ENCODE measurements at regions not wholly inside any gene's neighbourhood (a gene's known extent, or its start where the extent isn't known, plus 50 kb on each side); places are given as distances from the start of the nearest gene placed in this dataset.

GRCh38 chr18:70500748-70501147, 211.9 kb downstream of the SOCS6 start:
- TF ChIP-seq CTCF (IDR thresholded peaks at IDR 0.05; ENCODE audit: borderline replicate concordance, extremely low read depth, low read length, poor library complexity, severe bottlenecking) (no peak), EZH2 (IDR thresholded peaks at IDR 0.05; ENCODE audit: borderline replicate concordance, low read depth, low read length, severe bottlenecking) (no peak)
